DOHH2 (cell line): ENCODE measurements at regions not wholly inside any gene's neighbourhood (a gene's known extent, or its start where the extent isn't known, plus 50 kb on each side); places are given as distances from the start of the nearest gene placed in this dataset.

ENCODE experiments used
- H3F3A ChIP-seq: fragments of 200-600 bp; sonication (generic), shearing (Covaris generic); 2 replicates; pipeline ENCODE4 v1.6.0; 2016; ENCODE audit warnings: antibody characterized with exemption, mild to moderate bottlenecking; ENCODE audit not compliant: control insufficient read depth, insufficient read depth
- H3K27ac ChIP-seq: fragments of 200-600 bp; sonication (generic); 2 replicates; pipeline ENCODE4 v1.5.1; 2014; ENCODE audit warnings: low read depth, mild to moderate bottlenecking, low read length, moderate library complexity
- H3K27me3 ChIP-seq: fragments of 200-600 bp; sonication (generic); 2 replicates; pipeline ENCODE4 v1.6.1; 2014; ENCODE audit warnings: mild to moderate bottlenecking, low read length, mixed read lengths; ENCODE audit not compliant: control insufficient read depth
- H3K36me3 ChIP-seq: fragments of 200-600 bp; sonication (generic); 2 replicates; pipeline ENCODE4 v1.6.1; 2014; ENCODE audit warnings: mild to moderate bottlenecking, low read length, moderate library complexity, mixed read lengths; ENCODE audit not compliant: control insufficient read depth
- H3K4me1 ChIP-seq: fragments of 200-600 bp; sonication (generic); 2 replicates; pipeline ENCODE4 v1.6.1; 2014; ENCODE audit warnings: mild to moderate bottlenecking, low read length, mixed read lengths; ENCODE audit not compliant: control insufficient read depth
- H3K4me2 ChIP-seq: fragments of 200-600 bp; sonication (generic); 2 replicates; pipeline ENCODE4 v1.6.0; 2014; ENCODE audit warnings: mild to moderate bottlenecking, low read length, moderate library complexity
- H3K4me3 ChIP-seq: fragments of 200-600 bp; sonication (generic); 2 replicates; pipeline ENCODE4 v1.5.1; 2014; ENCODE audit warnings: mild to moderate bottlenecking, low read length, mixed read lengths
- H3K79me2 ChIP-seq: fragments of 200-600 bp; sonication (generic); 2 replicates; pipeline ENCODE4 v1.6.1; 2014; ENCODE audit warnings: mild to moderate bottlenecking, low read length, mixed read lengths; ENCODE audit not compliant: control insufficient read depth
- H3K9me2 ChIP-seq: fragments of 200-600 bp; sonication (generic); replicated peaks from 2 replicates; pipeline ENCODE4 v1.6.1; 2014; ENCODE audit warnings: mild to moderate bottlenecking, low read length, mixed read lengths; ENCODE audit not compliant: control insufficient read depth
- H3K9me3 ChIP-seq: fragments of 200-600 bp; sonication (generic); 2 replicates; pipeline ENCODE4 v1.6.1; 2014; ENCODE audit warnings: antibody characterized with exemption, low read length, mixed read lengths; ENCODE audit not compliant: control insufficient read depth, insufficient read depth
- H4K20me1 ChIP-seq: fragments of 200-600 bp; sonication (generic); 2 replicates; pipeline ENCODE4 v1.6.0; 2014; ENCODE audit warnings: low read depth, mild to moderate bottlenecking, antibody characterized with exemption, low read length, moderate library complexity; ENCODE audit not compliant: control insufficient read depth, insufficient read depth
- EZH2phosphoT487 ChIP-seq: fragments of 200-600 bp; sonication (generic); IDR thresholded peaks from 2 replicates; pipeline ENCODE4 v1.6.1; 2017; ENCODE audit warnings: borderline replicate concordance, mild to moderate bottlenecking, antibody characterized with exemption, low read length, moderate library complexity, mixed read lengths
- TF ChIP-seq, protein P1 (sequence below): fragments of 200-600 bp; sonication (generic); IDR thresholded peaks from one replicate; pipeline ENCODE4 v1.5.1; 2014; ENCODE audit warnings: antibody characterized with exemption, mild to moderate bottlenecking, low read depth, low read length; ENCODE audit not compliant: poor library complexity, severe bottlenecking

DNA sequence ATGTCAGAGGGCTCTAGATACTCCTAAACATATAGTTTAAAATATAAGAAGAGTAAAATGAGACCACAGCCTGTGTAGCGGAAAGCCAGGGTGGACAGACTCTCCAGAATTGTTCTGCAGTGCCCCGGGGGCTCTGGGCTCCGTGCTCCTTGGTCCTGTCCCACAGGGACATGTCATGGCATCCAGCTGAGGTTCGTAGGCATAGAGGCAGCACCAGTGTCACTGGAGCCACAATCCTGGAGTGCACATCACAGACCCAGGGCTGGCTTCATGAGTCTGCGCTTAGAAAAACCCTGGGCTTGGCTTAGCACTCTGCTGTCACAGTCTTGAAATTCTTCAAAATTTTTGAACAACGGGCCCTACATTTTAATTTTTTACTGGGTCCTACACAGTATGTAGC is 280.4 kb upstream of the ZNF32 start:
- Histone ChIP-seq H3F3A (no peaks in the 10 kb centered on the region), H3K9me2 (no peaks in the 10 kb centered on the region), H3K4me2 (no peak overlapping the region), H4K20me1 (no peaks in the 10 kb centered on the region), H3K27me3 (no peaks in the 10 kb centered on the region; the same call in 1 of the 2 replicates), H3K36me3 (no peaks in the 10 kb centered on the region), H3K79me2 (no peaks in the 10 kb centered on the region), H3K4me1 (no peaks in the 10 kb centered on the region), H3K9me3 (no peaks in the 10 kb centered on the region), H3K27ac (no peak overlapping the region), H3K4me3 (no peak overlapping the region)
- TF ChIP-seq, protein P1, sequence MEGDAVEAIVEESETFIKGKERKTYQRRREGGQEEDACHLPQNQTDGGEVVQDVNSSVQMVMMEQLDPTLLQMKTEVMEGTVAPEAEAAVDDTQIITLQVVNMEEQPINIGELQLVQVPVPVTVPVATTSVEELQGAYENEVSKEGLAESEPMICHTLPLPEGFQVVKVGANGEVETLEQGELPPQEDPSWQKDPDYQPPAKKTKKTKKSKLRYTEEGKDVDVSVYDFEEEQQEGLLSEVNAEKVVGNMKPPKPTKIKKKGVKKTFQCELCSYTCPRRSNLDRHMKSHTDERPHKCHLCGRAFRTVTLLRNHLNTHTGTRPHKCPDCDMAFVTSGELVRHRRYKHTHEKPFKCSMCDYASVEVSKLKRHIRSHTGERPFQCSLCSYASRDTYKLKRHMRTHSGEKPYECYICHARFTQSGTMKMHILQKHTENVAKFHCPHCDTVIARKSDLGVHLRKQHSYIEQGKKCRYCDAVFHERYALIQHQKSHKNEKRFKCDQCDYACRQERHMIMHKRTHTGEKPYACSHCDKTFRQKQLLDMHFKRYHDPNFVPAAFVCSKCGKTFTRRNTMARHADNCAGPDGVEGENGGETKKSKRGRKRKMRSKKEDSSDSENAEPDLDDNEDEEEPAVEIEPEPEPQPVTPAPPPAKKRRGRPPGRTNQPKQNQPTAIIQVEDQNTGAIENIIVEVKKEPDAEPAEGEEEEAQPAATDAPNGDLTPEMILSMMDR: no peak
- no peak for TF ChIP-seq EZH2phosphoT487

DNA sequence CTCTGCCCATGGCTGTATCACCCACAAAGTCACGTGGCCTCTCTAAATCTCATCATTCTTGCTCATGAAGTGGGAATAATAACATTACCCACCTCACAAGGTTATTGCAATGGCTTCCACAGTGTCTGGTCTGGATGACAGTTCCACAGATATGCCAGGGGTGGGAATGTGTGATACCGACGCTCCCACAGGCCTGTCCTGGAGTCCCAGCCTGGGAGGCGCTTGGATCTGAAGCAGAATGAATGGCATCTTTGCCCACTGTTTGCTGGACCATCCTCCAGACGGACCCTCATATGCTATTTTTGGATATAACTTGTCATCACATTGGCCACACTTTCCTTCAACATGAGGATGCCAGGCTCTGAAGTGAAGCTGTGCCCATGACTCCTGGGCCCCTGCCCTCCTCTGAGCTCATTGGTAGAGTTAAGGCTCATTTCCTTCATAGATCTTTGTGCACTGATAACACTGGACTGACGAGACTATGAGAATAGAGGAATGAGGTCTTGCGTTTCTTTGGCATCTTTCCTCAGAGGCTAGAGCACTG is 279.8 kb upstream of the ZNF32 start:
- H3K27ac ChIP-seq: no peak overlapping the region
- TF ChIP-seq, protein P1: no peak
- TF ChIP-seq EZH2phosphoT487: no peak
- H3K4me2 ChIP-seq: no peak overlapping the region
- no peaks in the 10 kb centered on the region for H3K36me3 ChIP-seq
- H3F3A ChIP-seq: no peaks in the 10 kb centered on the region
- no peaks in the 10 kb centered on the region for H3K9me2 ChIP-seq
- H4K20me1 ChIP-seq: no peaks in the 10 kb centered on the region
- H3K9me3 ChIP-seq: no peaks in the 10 kb centered on the region
- no peaks in the 10 kb centered on the region for H3K4me1 ChIP-seq
- H3K27me3 ChIP-seq: peaks cover 4% of the 10 kb centered on the region; the same call in 1 of the 2 replicates
- H3K79me2 ChIP-seq: no peaks in the 10 kb centered on the region
- H3K4me3 ChIP-seq: no peak overlapping the region

DNA sequence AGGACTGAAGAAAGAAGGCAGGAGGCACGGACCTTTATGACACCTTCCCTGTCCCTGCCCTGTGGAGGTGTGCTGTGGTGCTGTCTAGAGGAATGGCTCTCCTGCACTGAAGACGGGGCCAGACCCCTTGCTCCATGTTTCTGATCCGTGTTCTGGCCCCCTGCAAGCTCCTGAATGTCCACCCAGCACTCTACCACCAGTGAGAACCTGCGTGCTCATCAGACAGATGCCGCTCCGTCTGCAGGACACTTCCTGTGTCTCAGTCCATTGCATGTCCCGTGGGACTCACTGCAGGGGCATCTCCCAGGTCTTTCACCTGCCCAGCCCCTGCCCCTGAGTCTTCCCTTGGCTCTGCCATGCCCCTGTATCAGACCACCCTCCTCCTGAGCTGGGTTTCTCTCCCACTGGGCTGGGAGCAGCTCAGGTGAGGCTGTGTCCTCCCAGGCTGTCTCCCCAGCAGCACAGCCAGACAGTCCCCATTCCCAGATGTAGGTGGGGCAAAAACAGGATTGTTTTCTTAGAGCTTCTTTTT is 278.3 kb upstream of the ZNF32 start:
- Histone ChIP-seq H3K4me1 (no peaks in the 10 kb centered on the region), H3K79me2 (no peaks in the 10 kb centered on the region), H3K27me3 (peaks cover 6% of the 10 kb centered on the region; the same call in 1 of the 2 replicates), H3F3A (no peaks in the 10 kb centered on the region), H3K36me3 (no peaks in the 10 kb centered on the region), H3K4me2 (no peak overlapping the region), H3K9me2 (no peaks in the 10 kb centered on the region), H3K9me3 (no peaks in the 10 kb centered on the region), H4K20me1 (no peaks in the 10 kb centered on the region), H3K4me3 (no peak overlapping the region), H3K27ac (no peak overlapping the region)
- no peak for TF ChIP-seq EZH2phosphoT487
- TF ChIP-seq, protein P1: no peak
